ENCODE measurements at regions not wholly inside any gene's neighbourhood (a gene's known extent, or its start where the extent isn't known, plus 50 kb on each side); places are given as distances from the start of the nearest gene placed in this dataset.

- TF ChIP-seq EZH2 (IDR thresholded peaks at IDR 0.05; ENCODE audit: borderline replicate concordance, low read depth, low read length, severe bottlenecking) (no peak), CTCF (IDR thresholded peaks at IDR 0.05; ENCODE audit: borderline replicate concordance, extremely low read depth, low read length, poor library complexity, severe bottlenecking) (peak; percentile 55)
Observed at GRCh38 chr7:24381894-24382505, 98.0 kb downstream of the NPY start.

All from DND-41 (cell line).